HEK293T (cell line): ENCODE measurements at regions not wholly inside any gene's neighbourhood (a gene's known extent, or its start where the extent isn't known, plus 50 kb on each side); places are given as distances from the start of the nearest gene placed in this dataset.

Experiments used
- ARNT ChIP-seq: fragments of 450-650 bp; IDR thresholded peaks from 2 replicates; pipeline ENCODE4 v1.6.1; 2017; ENCODE audit warnings: mild to moderate bottlenecking
- ELF4 ChIP-seq: fragments of 450-650 bp; IDR thresholded peaks from 2 replicates; pipeline ENCODE4 v1.6.1; 2017; ENCODE audit warnings: antibody characterized with exemption
- FOXK2 ChIP-seq: fragments of 450-650 bp; IDR thresholded peaks from 2 replicates; pipeline ENCODE4 v1.6.1; 2016; ENCODE audit warnings: mild to moderate bottlenecking
- HDGF ChIP-seq: fragments of 450-650 bp; IDR thresholded peaks from 2 replicates; pipeline ENCODE4 v1.6.1; 2017; ENCODE audit warnings: antibody characterized with exemption, borderline replicate concordance
- PKNOX1 ChIP-seq: fragments of 450-650 bp; IDR thresholded peaks from 2 replicates; pipeline ENCODE4 v1.6.1; 2016
- SP1 ChIP-seq: fragments of 450-650 bp; IDR thresholded peaks from 2 replicates; pipeline ENCODE4 v1.6.1; 2017
- SUZ12 ChIP-seq: fragments of 450-650 bp; IDR thresholded peaks from 2 replicates; pipeline ENCODE4 v1.6.1; 2016; ENCODE audit warnings: mild to moderate bottlenecking

GRCh38 chr2:41410011-41410410 lies 637.8 kb upstream of the PKDCC start:
- TF ChIP-seq FOXK2 = no peak
- no peak for TF ChIP-seq HDGF
- no peak for TF ChIP-seq SUZ12
- no peak for TF ChIP-seq ELF4
- no peak for TF ChIP-seq PKNOX1
- TF ChIP-seq ARNT = no peak
- TF ChIP-seq SP1 = no peak
